Thyroid gland (tissue), 4 donors: ENCODE measurements at regions not wholly inside any gene's neighbourhood (a gene's known extent, or its start where the extent isn't known, plus 50 kb on each side); places are given as distances from the start of the nearest gene placed in this dataset.

ENCODE experiments used
- POLR2A ChIP-seq, 2 donors: fragments of 450-650 bp; IDR thresholded peaks; one replicate each; pipeline ENCODE4 v1.6.1; 2017; ENCODE audit warnings: antibody characterized with exemption in 2 of 2, mild to moderate bottlenecking in 2 of 2, moderate library complexity in 1 of 2
- TF ChIP-seq, protein P1 (sequence below), 6 experiments: fragments of 200-600 bp in 3 of 6; fragments of 450-650 bp in 3 of 6; sonication (generic) in 3 of 6; IDR thresholded peaks; one replicate each; pipeline ENCODE4 v1.5.1; 2016 to 2019; ENCODE audit warnings: antibody characterized with exemption in 6 of 6, mild to moderate bottlenecking in 2 of 6, inconsistent platforms in 1 of 6, moderate library complexity in 1 of 6

DNA sequence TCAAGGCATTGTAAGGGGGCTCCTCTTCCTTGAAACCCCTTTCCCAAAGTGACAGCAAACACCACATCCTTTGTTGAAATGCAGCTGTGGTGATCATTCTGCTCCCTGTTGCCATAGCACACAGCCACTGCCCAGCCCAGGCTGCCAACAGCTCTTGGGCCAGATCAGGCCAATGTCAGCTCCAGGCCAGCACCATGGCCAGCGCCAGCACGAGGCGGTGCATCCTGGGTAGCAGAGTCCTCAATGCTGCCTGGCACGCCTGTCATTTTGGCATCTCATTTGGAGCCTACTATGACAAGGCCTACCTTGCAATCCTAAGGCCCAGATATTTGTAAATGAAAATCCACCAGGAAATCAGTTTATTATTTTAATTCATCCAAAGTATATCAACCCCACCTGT is 390.6 kb downstream of the DNAH5 start:
- TF ChIP-seq, protein P1, sequence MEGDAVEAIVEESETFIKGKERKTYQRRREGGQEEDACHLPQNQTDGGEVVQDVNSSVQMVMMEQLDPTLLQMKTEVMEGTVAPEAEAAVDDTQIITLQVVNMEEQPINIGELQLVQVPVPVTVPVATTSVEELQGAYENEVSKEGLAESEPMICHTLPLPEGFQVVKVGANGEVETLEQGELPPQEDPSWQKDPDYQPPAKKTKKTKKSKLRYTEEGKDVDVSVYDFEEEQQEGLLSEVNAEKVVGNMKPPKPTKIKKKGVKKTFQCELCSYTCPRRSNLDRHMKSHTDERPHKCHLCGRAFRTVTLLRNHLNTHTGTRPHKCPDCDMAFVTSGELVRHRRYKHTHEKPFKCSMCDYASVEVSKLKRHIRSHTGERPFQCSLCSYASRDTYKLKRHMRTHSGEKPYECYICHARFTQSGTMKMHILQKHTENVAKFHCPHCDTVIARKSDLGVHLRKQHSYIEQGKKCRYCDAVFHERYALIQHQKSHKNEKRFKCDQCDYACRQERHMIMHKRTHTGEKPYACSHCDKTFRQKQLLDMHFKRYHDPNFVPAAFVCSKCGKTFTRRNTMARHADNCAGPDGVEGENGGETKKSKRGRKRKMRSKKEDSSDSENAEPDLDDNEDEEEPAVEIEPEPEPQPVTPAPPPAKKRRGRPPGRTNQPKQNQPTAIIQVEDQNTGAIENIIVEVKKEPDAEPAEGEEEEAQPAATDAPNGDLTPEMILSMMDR (IDR thresholded peaks at IDR 0.05): no peak
- no peak for TF ChIP-seq POLR2A (IDR thresholded peaks at IDR 0.05)
